ENCODE measurements at regions not wholly inside any gene's neighbourhood (a gene's known extent, or its start where the extent isn't known, plus 50 kb on each side); places are given as distances from the start of the nearest gene placed in this dataset.
A peak's percentile ranks its signal among the peaks of the same experiment; 100 is the strongest.

- DNase-seq (ENCODE audit: low read depth in 4 of 4, low spot score in 1 of 4), result no peak
Measured at GRCh38 chr7:113715981-113716856, 202.6 kb downstream of the PPP1R3A start.

- DNase-seq (ENCODE audit: low read depth in 4 of 4, low spot score in 1 of 4), result no peak
Measured at GRCh38 chr7:113715262-113715661, 203.5 kb downstream of the PPP1R3A start.

DNA sequence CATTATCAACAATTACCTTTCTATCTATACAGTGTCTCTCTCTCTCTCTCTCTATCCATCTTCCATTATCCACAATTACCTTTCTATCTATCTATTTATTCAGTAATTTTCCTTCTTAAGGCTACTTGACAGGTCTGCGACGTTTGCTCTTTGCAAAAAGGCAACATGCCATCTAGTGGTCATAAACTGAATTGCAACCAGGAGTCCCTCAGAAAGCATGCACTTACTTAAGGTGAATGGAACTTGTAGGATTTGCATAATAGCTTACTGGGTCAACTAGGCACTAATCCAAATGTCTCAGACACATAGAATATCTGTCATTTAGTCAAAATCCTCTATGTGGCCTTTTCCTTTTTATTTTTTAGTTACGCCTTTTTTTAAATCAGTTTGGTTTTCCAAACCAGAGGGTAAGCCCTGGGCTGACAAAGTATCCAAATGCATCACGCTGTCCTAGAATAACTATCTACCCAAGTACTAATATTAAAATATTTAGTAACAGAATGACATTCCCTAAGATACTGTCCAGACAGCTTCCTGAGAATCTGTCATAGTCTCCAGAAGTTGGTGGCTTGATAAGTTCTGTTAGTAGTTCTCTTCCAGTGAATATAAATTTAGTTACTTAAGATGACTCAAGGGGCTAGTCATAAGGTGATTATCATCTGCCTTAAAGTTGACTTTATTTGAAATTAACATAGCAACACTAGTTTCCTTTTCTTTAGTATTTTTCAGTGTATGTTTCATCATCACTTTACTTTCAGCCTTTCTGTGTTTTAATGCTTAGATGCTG, 208.3 kb downstream of the PPP1R3A start:
- DNase-seq (ENCODE audit: low read depth in 4 of 4, low spot score in 1 of 4), result peak in 3 of 4 experiments; percentile 3 to 20 (median 4)

- DNase-seq (ENCODE audit: low read depth in 4 of 4, low spot score in 1 of 4), result no peak
Measured at GRCh38 chr7:113705439-113705838, 213.4 kb downstream of the PPP1R3A start.

GRCh38 chr7:113698556-113699220, 220.1 kb downstream of the PPP1R3A start:
- no peak for DNase-seq (ENCODE audit: low read depth in 4 of 4, low spot score in 1 of 4)

DNA sequence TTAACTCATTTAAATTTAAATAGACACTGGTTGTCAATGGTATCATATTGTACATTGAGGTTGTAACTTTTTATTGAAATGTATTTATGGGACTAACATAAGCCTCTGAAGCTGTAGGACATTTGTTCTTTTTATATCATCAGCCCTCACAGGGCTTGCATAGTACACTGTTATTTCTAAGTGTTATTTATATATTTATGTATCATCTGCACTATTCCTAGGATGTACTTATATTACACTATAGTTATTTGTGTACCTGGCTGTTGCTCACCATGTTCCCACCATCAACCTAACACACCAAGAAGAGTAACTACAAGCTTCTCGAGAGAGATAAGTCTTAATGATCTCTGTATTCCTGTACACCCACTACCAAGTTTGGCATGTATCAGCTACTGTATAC, 224.7 kb downstream of the PPP1R3A start:
- DNase-seq (ENCODE audit: low read depth in 4 of 4, low spot score in 1 of 4), result no peak

DNA sequence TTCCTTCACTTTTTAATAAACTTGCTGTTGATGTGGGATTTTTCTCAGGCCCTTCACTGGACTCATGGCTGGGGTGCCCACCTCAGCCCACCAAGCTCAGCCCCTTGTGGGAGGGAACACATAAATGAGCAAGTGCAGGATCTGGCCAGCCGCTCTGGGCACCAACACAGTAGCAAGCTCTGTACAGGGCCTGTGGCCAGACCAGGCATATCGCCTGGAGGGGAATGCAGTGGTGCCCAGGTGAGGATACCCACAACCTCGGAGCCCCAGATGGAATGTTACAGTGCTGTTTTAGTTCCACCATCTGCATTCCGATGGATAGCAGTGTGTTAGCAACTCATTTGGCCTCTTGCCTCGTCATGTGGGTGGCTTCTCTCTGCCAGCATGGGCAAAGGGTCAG, 234.6 kb downstream of the PPP1R3A start:
- no peak for DNase-seq (ENCODE audit: low read depth in 4 of 4, low spot score in 1 of 4)

- no peak for DNase-seq (ENCODE audit: low read depth in 4 of 4, low spot score in 1 of 4)
Measured at GRCh38 chr7:113677811-113678210, 241.0 kb downstream of the PPP1R3A start.

DNA sequence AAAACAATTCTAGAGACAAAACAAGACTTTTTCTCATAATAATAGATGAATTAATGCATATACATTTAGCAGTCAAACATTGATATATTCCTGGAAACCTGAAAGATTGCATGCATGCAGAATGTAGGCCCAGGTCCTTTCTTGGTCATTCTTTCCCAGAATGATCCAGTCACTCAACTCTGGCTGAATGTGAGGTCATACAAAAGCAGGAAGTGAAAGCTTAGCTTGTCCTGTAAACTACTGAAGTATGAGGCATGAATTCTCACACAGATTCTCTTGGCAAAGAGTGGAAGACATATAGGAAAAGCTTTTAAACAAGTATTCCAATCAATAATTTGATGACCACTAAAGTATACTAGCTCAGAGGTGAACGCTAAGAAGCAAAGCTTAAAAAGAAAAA, 253.9 kb downstream of the PPP1R3A start:
- no peak for DNase-seq (ENCODE audit: low read depth in 4 of 4, low spot score in 1 of 4)

GRCh38 chr7:113659416-113659815, 259.4 kb downstream of the PPP1R3A start:
- DNase-seq (ENCODE audit: low read depth in 4 of 4, low spot score in 1 of 4), result no peak

DNA sequence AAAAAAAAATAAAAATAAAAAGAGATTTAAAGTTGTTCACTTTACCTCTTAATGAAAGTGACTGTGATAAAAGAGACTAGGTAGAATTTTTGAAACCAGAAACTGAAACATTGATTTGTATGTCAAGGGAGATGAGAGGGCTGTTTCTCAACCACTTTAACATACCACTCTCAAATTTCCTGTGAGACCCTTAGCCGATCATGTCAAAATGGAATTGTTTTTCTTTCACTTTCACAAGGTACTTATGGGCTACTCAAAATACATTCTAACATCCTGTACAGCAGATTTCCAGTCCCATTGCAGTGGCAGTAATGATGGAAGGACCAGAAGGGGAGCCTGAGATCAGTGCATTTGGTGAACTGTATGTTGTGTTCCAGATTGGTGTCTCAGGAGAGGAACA, 261.2 kb downstream of the PPP1R3A start:
- DNase-seq (ENCODE audit: low read depth in 4 of 4, low spot score in 1 of 4), result no peak

DNA sequence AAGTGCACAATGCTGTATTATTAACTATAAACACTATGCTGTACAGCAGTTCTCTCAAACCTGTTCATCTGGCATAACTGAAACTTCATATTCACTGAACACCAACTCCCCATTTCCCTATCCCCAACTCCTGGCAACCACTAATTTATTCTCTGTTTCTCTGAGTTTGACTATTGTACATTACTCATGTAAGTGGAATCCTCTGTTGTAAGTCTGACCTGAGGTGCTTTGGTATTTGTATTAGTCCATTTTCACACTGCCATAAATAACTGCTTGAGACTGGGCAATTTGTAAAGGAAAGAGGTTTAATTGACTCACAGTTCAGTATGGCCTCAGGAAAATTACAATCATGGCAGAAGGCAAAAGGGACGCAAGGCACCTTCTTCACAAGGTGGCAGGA, 266.3 kb downstream of the PPP1R3A start:
- no peak for DNase-seq (ENCODE audit: low read depth in 4 of 4, low spot score in 1 of 4)

- DNase-seq (ENCODE audit: low read depth in 4 of 4, low spot score in 1 of 4), result no peak
Measured at GRCh38 chr7:113649556-113649955, 269.3 kb downstream of the PPP1R3A start.

GRCh38 chr7:113639221-113639620, 279.6 kb downstream of the PPP1R3A start:
- DNase-seq (ENCODE audit: low read depth in 4 of 4, low spot score in 1 of 4), result no peak

DNA sequence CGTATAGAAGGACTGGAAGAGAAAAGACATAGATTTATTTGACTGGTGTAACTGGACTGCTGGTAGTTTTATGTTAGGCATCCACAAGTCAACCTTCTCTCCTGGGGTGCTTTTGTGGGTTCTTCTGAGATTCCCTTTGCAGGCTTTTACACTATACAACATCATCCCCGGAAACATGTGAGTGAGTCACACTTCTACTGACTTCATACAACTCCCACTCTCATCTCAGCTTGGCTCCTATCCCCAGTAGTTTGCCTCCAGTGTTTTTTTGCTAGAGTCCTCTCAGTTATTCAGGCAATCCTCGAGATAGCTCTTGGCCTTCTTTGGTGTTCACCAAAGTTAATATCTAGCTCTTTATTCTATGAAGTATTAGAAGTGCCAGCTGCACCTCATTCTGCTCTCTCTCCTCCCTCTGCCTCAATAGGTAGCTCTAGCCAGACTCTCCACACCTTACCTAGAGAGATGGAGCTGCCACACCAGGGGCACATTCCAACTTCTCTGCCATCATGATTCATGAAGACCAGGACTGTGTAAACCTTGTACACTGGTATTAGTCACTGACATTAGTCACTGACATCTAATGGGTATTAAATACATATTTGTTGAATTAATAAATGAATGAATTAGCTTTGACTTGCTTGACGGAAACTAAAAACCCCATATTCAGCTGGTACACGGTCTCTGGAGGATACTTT, 281.9 kb downstream of the PPP1R3A start:
- no peak for DNase-seq (ENCODE audit: low read depth in 4 of 4, low spot score in 1 of 4)

DNA sequence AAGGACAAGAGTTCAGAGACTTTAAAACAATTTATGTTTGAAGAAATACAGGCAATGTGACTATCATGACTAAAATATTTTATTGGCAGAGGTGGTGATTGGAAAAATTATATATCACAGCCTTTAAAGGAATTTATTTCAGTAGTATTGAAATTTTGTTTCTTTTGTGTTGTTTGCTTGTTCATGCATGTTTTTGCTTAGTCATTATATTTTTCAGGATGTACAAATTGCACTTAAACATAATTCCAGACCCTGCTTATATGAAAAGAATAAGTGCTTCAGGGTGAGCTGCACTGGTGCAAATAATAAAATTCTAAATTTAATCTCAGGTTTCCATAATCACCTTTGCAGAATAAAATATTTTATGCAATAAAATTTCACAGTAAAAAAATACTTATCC, 283.3 kb downstream of the PPP1R3A start:
- no peak for DNase-seq (ENCODE audit: low read depth in 4 of 4, low spot score in 1 of 4)

- DNase-seq (ENCODE audit: low read depth in 4 of 4, low spot score in 1 of 4), result no peak
Measured at GRCh38 chr7:113633073-113633472, 285.7 kb downstream of the PPP1R3A start.

DNA sequence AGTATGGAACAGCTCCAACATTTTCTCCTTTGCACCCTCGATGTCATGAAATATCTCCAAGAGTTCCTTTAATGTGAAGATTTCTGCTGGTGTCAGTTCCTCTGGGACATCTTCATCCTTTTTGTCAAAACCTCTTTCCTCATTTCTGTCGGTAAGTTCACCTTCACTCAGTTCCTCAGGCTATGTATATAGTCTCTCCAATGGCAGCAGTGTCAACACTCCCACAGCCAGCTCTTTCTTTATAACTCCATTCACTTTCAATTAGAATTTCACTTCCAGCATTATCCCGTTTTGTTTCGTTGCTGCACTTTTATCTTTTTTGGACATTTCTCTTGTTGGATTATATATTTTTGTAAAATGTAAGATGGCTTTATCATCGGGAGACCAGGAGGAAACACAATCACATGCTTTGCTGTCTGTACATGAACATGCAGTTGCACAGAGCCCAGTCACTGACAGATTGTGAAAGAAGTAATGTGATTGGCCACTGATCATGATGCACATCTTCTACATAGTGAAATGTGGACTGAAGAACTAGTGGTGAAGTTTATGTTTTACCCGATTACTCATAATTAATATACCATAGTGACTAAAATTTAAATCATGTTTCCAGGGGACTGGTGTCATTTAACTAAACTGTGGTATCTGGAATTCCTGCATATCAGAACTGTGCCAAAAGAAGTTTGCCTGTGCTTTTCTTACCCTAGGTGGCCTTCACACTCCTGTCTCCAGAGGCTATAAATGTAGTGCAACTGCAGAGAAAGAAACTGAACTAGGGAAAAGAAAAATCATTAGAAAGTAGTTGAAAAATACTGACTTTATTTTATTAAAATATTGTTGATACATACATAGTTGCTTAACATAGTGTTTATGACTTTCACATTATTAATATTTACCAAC, 289.6 kb downstream of the PPP1R3A start:
- no peak for DNase-seq (ENCODE audit: low read depth in 4 of 4, low spot score in 1 of 4)

GRCh38 chr7:113625494-113626102, 293.2 kb downstream of the PPP1R3A start:
- DNase-seq (ENCODE audit: low read depth in 4 of 4, low spot score in 1 of 4), result no peak

DNA sequence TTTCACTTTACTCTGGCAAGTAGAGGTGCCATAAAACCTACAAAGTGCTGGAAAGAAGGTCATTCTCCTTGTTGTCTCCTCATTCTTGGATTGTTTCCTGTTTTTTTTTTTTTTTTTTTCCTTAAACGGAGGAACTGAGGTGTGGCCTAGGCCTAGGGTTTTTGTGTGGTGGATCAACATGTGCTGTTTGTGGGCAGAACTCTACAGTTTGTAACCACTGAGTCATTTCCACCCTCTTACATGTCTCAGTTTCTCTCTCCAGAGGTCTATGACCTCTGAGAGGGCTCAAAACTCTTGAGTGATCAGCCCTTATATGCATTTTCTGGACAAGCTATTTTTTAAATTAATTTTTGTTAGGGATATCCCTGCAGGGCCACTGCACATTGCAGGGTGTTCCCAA, 296.0 kb downstream of the PPP1R3A start:
- DNase-seq (ENCODE audit: low read depth in 4 of 4, low spot score in 1 of 4), result no peak
